Mesenchymal stem cell (in vitro differentiated cells and primary cell): ENCODE measurements at regions not wholly inside any gene's neighbourhood (a gene's known extent, or its start where the extent isn't known, plus 50 kb on each side); places are given as distances from the start of the nearest gene placed in this dataset.
A peak's percentile ranks its signal among the peaks of the same experiment; 100 is the strongest.

ENCODE experiments used
- DNase-seq: peaks from one replicate; pipeline ENCODE4 v3.0.0-alpha.2; 2013
- H2AFZ ChIP-seq: one replicate; pipeline ENCODE4 v1.6.1; 2013; ENCODE audit warnings: low read depth, mild to moderate bottlenecking, control low read depth, inconsistent platforms, low read length, moderate library complexity
- H2AK5ac ChIP-seq: 2 replicates; pipeline ENCODE4 v1.6.1; 2013; ENCODE audit warnings: low read length, moderate library complexity, mild to moderate bottlenecking, inconsistent platforms; ENCODE audit not compliant: severe bottlenecking
- H2BK120ac ChIP-seq: one replicate; pipeline ENCODE4 v1.6.1; 2013; ENCODE audit warnings: low read depth, mild to moderate bottlenecking, inconsistent platforms, low read length, moderate library complexity
- H2BK12ac ChIP-seq, 2 experiments: one replicate each; pipeline ENCODE4 v1.6.1; 2013; ENCODE audit warnings: inconsistent platforms in 2 of 2, low read length in 2 of 2, mild to moderate bottlenecking in 2 of 2, moderate library complexity in 2 of 2, control low read depth in 1 of 2
- H2BK15ac ChIP-seq: one replicate; pipeline ENCODE4 v1.6.1; 2013; ENCODE audit warnings: mild to moderate bottlenecking, low read depth, inconsistent platforms; ENCODE audit not compliant: poor library complexity, severe bottlenecking
- H2BK5ac ChIP-seq: 2 replicates; pipeline ENCODE4 v1.6.1; 2013; ENCODE audit warnings: low read depth, mild to moderate bottlenecking, low read length, control low read depth, inconsistent platforms; ENCODE audit not compliant: poor library complexity, severe bottlenecking
- H3K14ac ChIP-seq, 2 experiments: one replicate each; pipeline ENCODE4 v1.6.1; 2013; ENCODE audit warnings: inconsistent platforms in 2 of 2, low read length in 2 of 2, control low read depth in 1 of 2, mild to moderate bottlenecking in 1 of 2, moderate library complexity in 1 of 2
- H3K18ac ChIP-seq, 2 experiments: one replicate each; pipeline ENCODE4 v1.6.1; 2013; ENCODE audit warnings: inconsistent platforms in 2 of 2, low read length in 2 of 2, control low read depth in 1 of 2, low read depth in 1 of 2, mild to moderate bottlenecking in 1 of 2
- H3K23ac ChIP-seq, 2 experiments: one replicate each; pipeline ENCODE4 v1.6.1; 2013; ENCODE audit warnings: inconsistent platforms in 2 of 2, low read length in 2 of 2, mild to moderate bottlenecking in 2 of 2, moderate library complexity in 2 of 2, control low read depth in 1 of 2
- H3K27ac ChIP-seq: 2 replicates; pipeline ENCODE4 v1.5.1; 2013; ENCODE audit warnings: mild to moderate bottlenecking, moderate library complexity, low read length, control low read depth, inconsistent platforms; ENCODE audit not compliant: poor library complexity, severe bottlenecking
- H3K27me3 ChIP-seq, 2 experiments: 2 replicates each; pipeline versions ENCODE4 v1.6.1 to v1.7.0; 2013; ENCODE audit warnings: low read length in 2 of 2, mild to moderate bottlenecking in 2 of 2, moderate library complexity in 2 of 2, control low read depth in 1 of 2, inconsistent platforms in 1 of 2; ENCODE audit not compliant: control insufficient read depth in 1 of 2, insufficient read depth in 1 of 2
- H3K36me3 ChIP-seq, 2 experiments: 2 replicates each; pipeline versions ENCODE4 v1.6.1 to v1.7.0; 2013; ENCODE audit warnings: low read length in 2 of 2, control low read depth in 1 of 2, inconsistent platforms in 1 of 2, low read depth in 1 of 2, mild to moderate bottlenecking in 1 of 2; ENCODE audit not compliant: insufficient read depth in 2 of 2, control insufficient read depth in 1 of 2
- H3K4ac ChIP-seq, 2 experiments: one replicate each; pipeline ENCODE4 v1.6.1; 2013; ENCODE audit warnings: inconsistent platforms in 2 of 2, low read length in 2 of 2, mild to moderate bottlenecking in 2 of 2, moderate library complexity in 2 of 2, control low read depth in 1 of 2, low read depth in 1 of 2
- H3K4me1 ChIP-seq: 2 replicates; pipeline ENCODE4 v1.6.1; 2013; ENCODE audit warnings: low read depth, low read length, control low read depth; ENCODE audit not compliant: control insufficient read depth, insufficient read depth
- H3K4me2 ChIP-seq: 2 replicates; pipeline ENCODE4 v1.6.1; 2013; ENCODE audit warnings: low read length, mild to moderate bottlenecking, inconsistent platforms; ENCODE audit not compliant: poor library complexity, severe bottlenecking
- H3K4me3 ChIP-seq, 2 experiments: 2 replicates each; pipeline versions ENCODE4 v1.5.1 to v1.7.0; 2013; ENCODE audit warnings: low read length in 2 of 2, mild to moderate bottlenecking in 2 of 2, control low read depth in 1 of 2, low read depth in 1 of 2; ENCODE audit not compliant: insufficient read depth in 1 of 2
- H3K79me1 ChIP-seq: replicated peaks from 2 replicates; pipeline ENCODE4 v1.6.1; 2013; ENCODE audit warnings: mild to moderate bottlenecking, control low read depth, low read length, inconsistent platforms; ENCODE audit not compliant: poor library complexity, severe bottlenecking
- H3K9ac ChIP-seq: 2 replicates; pipeline ENCODE4 v1.7.0; 2013; ENCODE audit warnings: mild to moderate bottlenecking, low read length, moderate library complexity
- H3K9me3 ChIP-seq: 2 replicates; pipeline ENCODE4 v1.7.0; 2013; ENCODE audit warnings: mild to moderate bottlenecking, low read length; ENCODE audit not compliant: control insufficient read depth
- H4K8ac ChIP-seq: one replicate; pipeline ENCODE4 v1.6.1; 2013; ENCODE audit warnings: inconsistent platforms, mild to moderate bottlenecking, low read length, moderate library complexity
- H4K91ac ChIP-seq: one replicate; pipeline ENCODE4 v1.6.1; 2013; ENCODE audit warnings: mild to moderate bottlenecking, low read length, inconsistent platforms
- whole genome bisulfite sequencing: methylation state at CpG from one replicate; pipeline ENCODE4 v1.1.7; 2013; ENCODE audit warnings: mixed read lengths; 5-methylcytosine and 5-hydroxymethylcytosine counted together

- DNase-seq: no peak
- no peak overlapping the region for H3K4me2 ChIP-seq
- no peak overlapping the region for H2AK5ac ChIP-seq
- WGBS: 100% methylated on average over 1 of the region's 2 CpGs
- no peak overlapping the region for H2BK5ac ChIP-seq
- no peak overlapping the region for H2BK120ac ChIP-seq
- no peaks in the 10 kb centered on the region for H3K79me1 ChIP-seq
- no peak overlapping the region for H3K18ac ChIP-seq
- no peaks in the 10 kb centered on the region for H3K4me1 ChIP-seq
- peak overlapping the region in 1 of 2 experiments; percentile 3 for H3K4me3 ChIP-seq
- H4K91ac ChIP-seq: no peak overlapping the region
- no peak overlapping the region for H4K8ac ChIP-seq
- no peak overlapping the region for H3K9ac ChIP-seq
- no peak overlapping the region for H2AFZ ChIP-seq
- no peak overlapping the region for H3K4ac ChIP-seq
- H3K9me3 ChIP-seq: peaks cover 75% of the 10 kb centered on the region
- H3K23ac ChIP-seq: no peak overlapping the region
- H2BK15ac ChIP-seq: no peak overlapping the region
- H3K27ac ChIP-seq: no peak overlapping the region
- H2BK12ac ChIP-seq: no peak overlapping the region
- no peak overlapping the region for H3K14ac ChIP-seq
- no peaks in the 10 kb centered on the region for H3K36me3 ChIP-seq
- peaks cover 0 to 3% of the 10 kb centered on the region in 2 experiments for H3K27me3 ChIP-seq
Observed at GRCh38 chr12:94812345-94812744, 162.0 kb upstream of the TMCC3 start.

- Histone ChIP-seq H3K4me2 (no peak overlapping the region), H2BK12ac (no peak overlapping the region), H3K9ac (no peak overlapping the region), H3K9me3 (peaks cover 75% of the 10 kb centered on the region), H4K91ac (no peak overlapping the region), H2BK5ac (no peak overlapping the region), H3K27ac (no peak overlapping the region), H3K14ac (no peak overlapping the region), H3K36me3 (no peaks in the 10 kb centered on the region), H3K4me3 (peak overlapping the region in 1 of 2 experiments; percentile 26), H2BK120ac (no peak overlapping the region), H3K79me1 (no peaks in the 10 kb centered on the region), H3K4me1 (no peaks in the 10 kb centered on the region), H3K18ac (no peak overlapping the region), H4K8ac (no peak overlapping the region), H2AK5ac (no peak overlapping the region), H3K23ac (no peak overlapping the region), H2BK15ac (no peak overlapping the region), H3K4ac (no peak overlapping the region), H2AFZ (no peak overlapping the region), H3K27me3 (peaks cover 0 to 3% of the 10 kb centered on the region in 2 experiments)
- DNase-seq: no peak
Observed at GRCh38 chr12:94811611-94812010, 161.3 kb upstream of the TMCC3 start.

- no peak overlapping the region for H2BK5ac ChIP-seq
- H4K8ac ChIP-seq: no peak overlapping the region
- no peak overlapping the region for H3K27ac ChIP-seq
- H2BK15ac ChIP-seq: no peak overlapping the region
- no peak overlapping the region for H3K4me2 ChIP-seq
- no peak overlapping the region for H3K4me3 ChIP-seq
- H4K91ac ChIP-seq: no peak overlapping the region
- H2AFZ ChIP-seq: no peak overlapping the region
- H3K18ac ChIP-seq: no peak overlapping the region
- no peak for DNase-seq
- H3K27me3 ChIP-seq: peaks cover 0 to 6% of the 10 kb centered on the region in 2 experiments
- no peak overlapping the region for H2BK120ac ChIP-seq
- peaks cover 43% of the 10 kb centered on the region for H3K9me3 ChIP-seq
- H2AK5ac ChIP-seq: no peak overlapping the region
- H3K79me1 ChIP-seq: no peaks in the 10 kb centered on the region
- H3K14ac ChIP-seq: no peak overlapping the region
- no peak overlapping the region for H3K23ac ChIP-seq
- H3K9ac ChIP-seq: no peak overlapping the region
- no peaks in the 10 kb centered on the region for H3K36me3 ChIP-seq
- H2BK12ac ChIP-seq: no peak overlapping the region
- no peak overlapping the region for H3K4ac ChIP-seq
- H3K4me1 ChIP-seq: peaks cover 2% of the 10 kb centered on the region
Observed at GRCh38 chr12:94807951-94808350, 157.6 kb upstream of the TMCC3 start.

DNA sequence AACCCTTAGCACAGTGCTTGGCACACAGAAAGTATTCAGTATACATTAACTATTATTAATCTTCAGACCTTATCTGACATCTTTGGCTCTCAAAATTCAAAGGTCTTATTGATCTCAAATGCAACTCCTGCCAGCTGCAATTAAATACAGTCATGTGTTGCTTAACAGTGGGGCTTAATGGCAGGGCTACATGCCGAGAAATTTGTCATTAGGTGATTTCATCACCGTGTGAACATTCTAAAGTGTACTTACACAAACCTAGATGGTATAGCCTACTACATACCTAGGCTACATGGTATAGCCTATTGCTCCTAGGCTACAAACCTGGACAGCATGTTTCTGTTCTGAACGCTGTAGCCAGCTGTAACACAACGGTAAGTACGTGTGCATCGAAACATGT, 156.3 kb upstream of the TMCC3 start:
- Histone ChIP-seq H3K14ac (no peak overlapping the region), H3K4me3 (no peak overlapping the region), H2AK5ac (peak overlapping the region; percentile 56), H3K4ac (no peak overlapping the region), H3K27ac (no peak overlapping the region), H2BK5ac (no peak overlapping the region), H3K79me1 (no peaks in the 10 kb centered on the region), H3K4me1 (peaks cover 2% of the 10 kb centered on the region), H2BK15ac (no peak overlapping the region), H2AFZ (no peak overlapping the region), H3K9me3 (peaks cover 29% of the 10 kb centered on the region), H2BK12ac (no peak overlapping the region), H3K36me3 (no peaks in the 10 kb centered on the region), H4K91ac (no peak overlapping the region), H3K9ac (no peak overlapping the region), H2BK120ac (no peak overlapping the region), H3K18ac (no peak overlapping the region), H3K23ac (no peak overlapping the region), H3K4me2 (no peak overlapping the region), H3K27me3 (peaks cover 0 to 6% of the 10 kb centered on the region in 2 experiments), H4K8ac (no peak overlapping the region)
- DNase-seq: no peak
- WGBS: 99% methylated on average over 6 of the region's 6 CpGs
